HG02943 (cell line): ENCODE measurements at regions not wholly inside any gene's neighbourhood (a gene's known extent, or its start where the extent isn't known, plus 50 kb on each side); places are given as distances from the start of the nearest gene placed in this dataset.
"Not testable (repeated sequence)": the region's sequence is repeated elsewhere in the genome, so short reads cannot be mapped to it uniquely, and the experiment has no call there.

Source experiments
- ATAC-seq: cut with Tn5 transposase; IDR thresholded peaks from one replicate; pipeline ENCODE4 v1.9.1; 2021; ENCODE audit warnings: mild to moderate bottlenecking, low read depth, moderate library complexity; ENCODE audit not compliant: unreplicated experiment

DNA sequence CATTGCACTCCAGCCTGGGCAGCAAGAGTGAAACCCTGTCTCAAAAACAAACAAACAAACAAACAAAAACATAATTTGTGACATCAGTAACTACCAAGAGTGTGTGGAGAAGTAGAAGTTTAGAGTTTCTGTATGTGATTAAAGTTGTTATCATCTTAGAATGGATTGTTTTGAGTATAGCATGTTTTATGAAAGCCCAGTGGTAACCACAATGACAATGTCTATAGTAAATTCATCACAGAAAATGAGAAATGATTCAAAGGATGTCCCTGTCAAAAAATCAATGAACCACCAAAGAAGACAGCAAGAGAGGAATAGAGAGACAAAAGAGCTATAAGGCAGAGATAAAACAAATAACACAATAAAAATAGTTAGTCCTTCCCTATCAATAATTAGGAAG, 1299.2 kb downstream of the CNTNAP5 start:
- no peak for ATAC-seq

DNA sequence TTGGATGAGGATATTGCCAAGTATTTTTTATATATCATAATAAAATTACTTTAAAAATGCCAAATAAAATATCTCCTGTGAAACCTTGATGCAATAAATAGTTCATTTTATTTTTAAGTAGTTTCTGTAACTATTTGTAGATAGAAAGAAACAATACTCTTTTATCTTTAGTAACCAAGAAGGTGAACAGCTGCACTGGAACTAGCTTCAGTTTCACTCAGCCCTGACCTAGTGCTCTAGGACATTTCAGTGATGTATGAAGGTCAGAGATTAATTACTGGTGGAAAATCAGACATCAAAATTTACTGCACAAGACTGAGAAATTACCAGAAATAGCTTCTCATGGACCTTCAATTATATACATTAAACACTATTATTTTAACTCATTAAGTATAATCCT, 1305.0 kb downstream of the CNTNAP5 start:
- ATAC-seq: no peak

GRCh38 chr2:125341353-125341752, 1314.6 kb upstream of the GYPC start:
- ATAC-seq: no peak

DNA sequence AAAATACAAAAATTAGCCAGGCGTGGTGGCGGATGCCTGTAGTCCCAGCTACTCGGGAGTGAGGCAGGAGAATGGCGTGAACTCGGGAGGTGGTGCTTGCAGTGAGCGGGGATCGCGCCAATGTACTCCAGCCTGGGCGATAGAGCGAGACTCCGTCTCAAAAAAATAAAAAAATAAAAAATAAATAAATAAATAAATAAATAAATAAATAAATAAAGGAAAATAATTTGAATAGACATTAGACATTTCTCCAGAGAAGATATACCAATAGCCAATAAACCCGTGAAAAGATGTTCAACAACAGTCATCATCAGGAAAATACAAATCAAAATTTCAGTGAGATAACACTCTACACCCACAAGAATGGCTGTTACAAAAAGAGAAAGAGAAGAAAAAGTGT, 1302.4 kb upstream of the GYPC start:
- not testable (repeated sequence) for ATAC-seq

- ATAC-seq: no peak
Measured at GRCh38 chr2:125364192-125364983, 1291.6 kb upstream of the GYPC start.

DNA sequence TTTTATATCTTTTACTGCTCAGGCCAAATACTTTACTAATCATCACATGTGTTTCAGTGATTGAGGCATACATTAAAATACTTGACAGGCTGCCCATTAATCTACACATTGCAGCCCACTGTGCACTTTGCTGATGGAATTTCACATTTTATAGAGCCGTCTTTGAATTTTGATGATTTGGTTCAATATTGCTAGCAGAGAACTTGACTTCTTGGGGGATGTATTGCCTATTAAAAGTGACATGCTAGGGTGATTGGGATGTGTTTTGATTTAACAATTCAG, 1291.0 kb upstream of the GYPC start:
- ATAC-seq: no peak

DNA sequence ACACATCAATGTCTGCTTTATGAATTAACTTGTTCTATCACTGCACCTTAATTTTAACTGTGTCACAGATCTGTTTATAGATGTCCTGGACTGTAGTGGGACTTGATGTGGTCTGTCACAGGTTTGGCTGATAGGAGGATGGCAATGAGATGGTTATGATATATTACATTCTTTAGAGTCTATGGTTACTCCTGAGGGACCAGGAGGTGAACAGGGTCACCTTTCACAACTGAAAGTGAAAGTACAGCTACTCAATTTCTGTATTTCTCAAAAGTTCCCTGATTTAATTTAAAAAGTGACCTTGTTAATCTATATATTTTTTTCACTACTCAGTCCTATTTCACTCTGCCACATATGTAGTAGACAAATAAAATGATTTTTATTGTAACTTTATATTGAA, 1284.1 kb upstream of the GYPC start:
- ATAC-seq: no peak

DNA sequence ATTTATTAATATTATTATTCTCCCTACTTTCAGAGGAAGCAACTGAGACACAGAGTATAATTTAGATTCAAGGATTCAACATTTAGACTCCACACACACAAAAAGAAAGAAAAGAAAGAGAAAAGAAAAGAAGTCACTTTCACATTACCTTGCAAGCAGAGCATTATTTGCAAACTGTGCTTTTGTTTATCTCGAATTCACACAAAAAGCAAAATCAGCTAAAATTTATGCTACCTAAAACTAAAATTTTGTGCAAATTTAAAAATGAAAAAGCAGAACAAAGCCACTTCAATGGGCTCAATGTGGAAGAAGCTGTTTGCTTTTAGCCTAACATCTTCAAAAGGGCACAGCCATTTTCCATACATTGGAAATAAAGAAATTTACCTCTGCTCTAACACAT, 1282.7 kb upstream of the GYPC start:
- no peak for ATAC-seq

GRCh38 chr2:125386074-125386473, 1269.9 kb upstream of the GYPC start:
- ATAC-seq: no peak

DNA sequence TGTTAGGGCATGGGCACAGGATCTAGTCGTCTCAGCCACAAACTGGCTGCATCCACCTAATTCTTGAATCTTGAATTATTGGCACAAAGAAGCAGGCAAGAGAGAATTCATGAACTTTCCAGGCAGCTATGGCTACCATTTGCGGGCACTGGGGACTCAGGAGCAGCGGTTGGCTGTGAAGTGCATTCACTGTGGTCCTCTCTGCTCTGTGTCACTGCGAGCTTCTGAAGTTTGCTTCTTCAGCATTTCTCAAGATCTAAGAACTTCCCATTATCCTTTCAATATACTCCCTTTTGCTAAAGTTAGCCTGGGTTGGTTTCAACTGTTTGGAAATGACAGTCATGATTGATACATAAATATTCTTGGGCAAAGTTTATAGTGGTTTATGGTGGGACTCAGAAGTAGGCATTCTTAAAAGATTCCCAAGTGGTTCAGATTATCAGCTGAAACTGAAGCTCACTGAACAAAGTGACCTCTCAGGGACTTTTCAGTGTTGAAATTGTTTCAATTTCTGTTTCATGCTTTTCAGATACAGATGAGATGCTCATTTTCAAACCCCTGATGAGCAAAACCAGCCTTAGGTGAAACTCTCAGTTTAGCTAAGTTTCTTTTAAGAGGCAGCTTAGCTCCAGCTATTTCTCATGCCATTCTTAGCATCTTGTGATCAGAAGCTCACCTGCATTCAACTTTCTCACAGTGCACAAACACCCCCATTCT, 1258.3 kb upstream of the GYPC start:
- ATAC-seq: peak; percentile 89

- ATAC-seq: no peak
Measured at GRCh38 chr2:125398738-125399524, 1257.0 kb upstream of the GYPC start.

- no peak for ATAC-seq
Measured at GRCh38 chr2:125405816-125406215, 1250.1 kb upstream of the GYPC start.

GRCh38 chr2:125408874-125409538, 1247.0 kb upstream of the GYPC start:
- ATAC-seq: no peak

DNA sequence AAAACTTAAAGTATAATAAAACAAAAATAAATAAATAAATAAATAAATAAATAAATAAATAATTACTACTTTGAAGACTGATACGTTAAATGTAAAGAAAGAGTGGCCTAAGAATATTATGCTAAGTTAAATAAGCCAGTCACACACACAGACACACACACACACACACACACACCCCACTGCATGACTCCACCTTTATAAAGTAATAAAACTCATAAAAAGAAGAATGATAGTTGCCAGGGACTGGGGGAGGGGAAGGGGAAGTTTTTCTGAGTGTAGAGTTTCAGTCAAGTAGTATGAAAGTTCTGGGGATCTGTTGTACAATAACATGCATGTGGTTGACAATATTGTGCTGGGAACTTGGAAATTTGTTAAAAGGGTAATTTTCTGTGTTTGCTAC, 1237.5 kb upstream of the GYPC start:
- ATAC-seq: no peak

GRCh38 chr2:125422198-125422770, 1233.7 kb upstream of the GYPC start:
- ATAC-seq: not testable (repeated sequence)

DNA sequence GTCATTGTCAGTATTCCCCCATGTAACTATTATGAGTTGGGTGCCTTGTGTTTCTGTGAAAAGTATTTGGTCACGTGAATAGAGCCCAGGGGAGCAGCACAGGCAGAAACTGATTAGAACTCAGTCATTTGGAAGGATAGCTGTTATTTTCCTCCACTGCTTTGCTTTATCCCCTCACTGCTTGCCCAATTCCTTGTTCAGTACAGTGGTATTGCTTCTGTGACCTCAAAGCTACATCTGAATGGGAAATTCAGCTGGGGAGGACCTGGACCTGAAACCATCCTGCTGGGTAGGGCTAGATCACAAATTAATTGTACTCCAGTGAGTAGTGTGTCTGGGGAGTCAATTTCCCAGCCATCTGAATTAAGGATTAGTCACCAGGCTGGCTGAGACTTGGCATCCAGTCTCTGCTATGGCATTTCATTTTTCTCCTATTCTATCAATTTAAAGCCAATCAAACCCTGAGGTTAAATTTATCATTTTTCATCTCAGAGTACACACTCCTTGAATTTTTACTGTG, 1231.6 kb upstream of the GYPC start:
- no peak for ATAC-seq

DNA sequence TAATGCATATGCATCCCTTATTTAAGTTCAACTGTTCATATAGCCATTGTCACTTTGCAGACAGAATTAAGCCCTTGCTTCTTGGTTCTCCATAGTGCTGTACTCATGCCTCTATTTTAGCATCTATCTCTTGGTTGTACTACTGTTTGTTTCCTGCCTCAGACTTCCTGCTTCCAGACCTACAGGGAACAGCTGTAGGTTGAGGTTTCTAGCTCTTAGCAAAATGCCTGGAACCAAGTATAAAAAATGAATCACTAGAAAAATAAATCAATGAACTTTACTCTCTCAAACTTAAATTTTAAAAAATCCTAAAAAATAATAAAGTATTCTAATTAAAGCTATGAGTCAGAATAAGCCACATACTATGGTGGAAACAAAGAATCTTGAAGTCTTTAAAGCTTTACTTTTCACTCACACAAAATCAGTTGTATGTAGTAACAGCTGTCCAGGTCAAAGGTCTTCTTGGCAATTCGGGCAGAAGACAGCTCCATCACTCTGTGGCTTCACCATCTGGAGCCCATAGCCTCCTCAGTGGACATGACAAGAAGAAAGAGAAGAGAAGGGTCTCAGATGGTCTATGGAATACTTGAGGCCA, 1228.1 kb upstream of the GYPC start:
- ATAC-seq: no peak

- no peak for ATAC-seq
Measured at GRCh38 chr2:125444106-125444505, 1211.9 kb upstream of the GYPC start.

GRCh38 chr2:125445495-125445894, 1210.5 kb upstream of the GYPC start:
- no peak for ATAC-seq

DNA sequence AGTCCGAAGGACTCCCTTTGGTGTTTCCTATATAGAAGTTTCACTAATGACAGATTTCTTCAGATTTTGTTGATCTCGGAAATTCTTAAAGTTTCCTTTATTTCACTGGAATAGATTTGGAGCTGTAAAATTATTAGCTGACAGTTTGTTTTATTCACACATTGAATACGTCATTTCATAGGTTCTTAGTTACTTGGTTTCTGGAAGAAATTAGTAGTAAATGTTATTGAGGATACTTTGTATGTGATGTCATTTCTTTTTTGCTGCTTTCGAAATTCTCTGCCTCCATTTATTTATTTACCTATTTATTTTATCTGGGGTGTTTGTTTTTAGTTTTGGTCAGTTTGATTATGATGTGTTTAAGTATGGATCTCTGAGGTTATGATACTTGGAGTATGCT, 1205.9 kb upstream of the GYPC start:
- no peak for ATAC-seq
